ENCODE measurements at regions not wholly inside any gene's neighbourhood (a gene's known extent, or its start where the extent isn't known, plus 50 kb on each side); places are given as distances from the start of the nearest gene placed in this dataset.

- no peak overlapping the region for H3K4me3 ChIP-seq
- in situ Hi-C loops (cut with MboI; ENCODE audit: low pct_ligation_motif_present in 1 of 4, low pct_unique_long_range_greater_than_20kb in 1 of 4, low sequenced_read_pairs in 3 of 4) = no loop called here
- no peaks in the 10 kb centered on the region for H3K36me3 ChIP-seq
- no peak overlapping the region for H3K27ac ChIP-seq
- intact Hi-C loops (cut with DNase I; ENCODE audit: low total_unique reads) = no loop called here
- 75 to 82% methylated on average over 5 of the region's 5 CpGs for WGBS, 2 donors (ENCODE audit: low coverage in 1 of 2)
- H3K27me3 ChIP-seq = no peaks in the 10 kb centered on the region
- H3K9me3 ChIP-seq = no peaks in the 10 kb centered on the region
- no peaks in the 10 kb centered on the region for H3K4me1 ChIP-seq
- TF ChIP-seq POLR2A (IDR thresholded peaks at IDR 0.05) (no peak), POLR2AphosphoS5 (IDR thresholded peaks at IDR 0.05) (no peak), CTCF (IDR thresholded peaks at IDR 0.05) (no peak), EP300 (IDR thresholded peaks at IDR 0.05; ENCODE audit: low read depth) (no peak)
- DNase-seq = no peak
Measured at GRCh38 chr1:83762416-83762815, 236.5 kb downstream of the TTLL7 start.

GRCh38 chr1:83762039-83762365 lies 236.9 kb downstream of the TTLL7 start:
- no peaks in the 10 kb centered on the region for H3K9me3 ChIP-seq
- H3K27ac ChIP-seq = no peak overlapping the region
- intact Hi-C loops (cut with DNase I; ENCODE audit: low total_unique reads) = no loop called here
- no peaks in the 10 kb centered on the region for H3K36me3 ChIP-seq
- DNase-seq = no peak
- in situ Hi-C loops (cut with MboI; ENCODE audit: low pct_ligation_motif_present in 1 of 4, low pct_unique_long_range_greater_than_20kb in 1 of 4, low sequenced_read_pairs in 3 of 4) = no loop called here
- TF ChIP-seq EP300 (IDR thresholded peaks at IDR 0.05; ENCODE audit: low read depth) (no peak), CTCF (IDR thresholded peaks at IDR 0.05) (no peak), POLR2A (IDR thresholded peaks at IDR 0.05) (no peak), POLR2AphosphoS5 (IDR thresholded peaks at IDR 0.05) (no peak)
- H3K27me3 ChIP-seq = no peaks in the 10 kb centered on the region
- 71 to 73% methylated on average over 2 to 3 of the region's 3 CpGs for WGBS, 2 donors (ENCODE audit: low coverage in 1 of 2)
- no peaks in the 10 kb centered on the region for H3K4me1 ChIP-seq
- H3K4me3 ChIP-seq = no peak overlapping the region

GRCh38 chr1:83761167-83762038 lies 237.5 kb downstream of the TTLL7 start:
- TF ChIP-seq POLR2AphosphoS5 (IDR thresholded peaks at IDR 0.05) (no peak), CTCF (IDR thresholded peaks at IDR 0.05) (no peak), EP300 (IDR thresholded peaks at IDR 0.05; ENCODE audit: low read depth) (no peak), POLR2A (IDR thresholded peaks at IDR 0.05) (no peak)
- Histone ChIP-seq H3K36me3 (no peaks in the 10 kb centered on the region), H3K4me3 (no peak overlapping the region), H3K27ac (no peak overlapping the region), H3K27me3 (no peaks in the 10 kb centered on the region), H3K9me3 (no peaks in the 10 kb centered on the region), H3K4me1 (no peaks in the 10 kb centered on the region)
- WGBS, 2 donors (ENCODE audit: low coverage in 1 of 2) = 50 to 55% methylated on average over 3 to 8 of the region's 8 CpGs
- intact Hi-C loops (cut with DNase I; ENCODE audit: low total_unique reads) = no loop called here
- peak; percentile 9 for DNase-seq
- in situ Hi-C loops (cut with MboI; ENCODE audit: low pct_ligation_motif_present in 1 of 4, low pct_unique_long_range_greater_than_20kb in 1 of 4, low sequenced_read_pairs in 3 of 4) = no loop called here

- Histone ChIP-seq H3K4me1 (no peaks in the 10 kb centered on the region), H3K36me3 (no peaks in the 10 kb centered on the region), H3K27me3 (no peaks in the 10 kb centered on the region), H3K4me3 (no peak overlapping the region), H3K27ac (no peak overlapping the region), H3K9me3 (no peaks in the 10 kb centered on the region)
- DNase-seq = no peak
- in situ Hi-C loops (cut with MboI; ENCODE audit: low pct_ligation_motif_present in 1 of 4, low pct_unique_long_range_greater_than_20kb in 1 of 4, low sequenced_read_pairs in 3 of 4) (no loop called here), intact Hi-C loops (cut with DNase I; ENCODE audit: low total_unique reads) (no loop called here)
- 71 to 83% methylated on average over 5 to 6 of the region's 6 CpGs for WGBS, 2 donors (ENCODE audit: low coverage in 1 of 2)
- TF ChIP-seq POLR2AphosphoS5 (IDR thresholded peaks at IDR 0.05) (no peak), CTCF (IDR thresholded peaks at IDR 0.05) (no peak), POLR2A (IDR thresholded peaks at IDR 0.05) (no peak), EP300 (IDR thresholded peaks at IDR 0.05; ENCODE audit: low read depth) (no peak)
Measured at GRCh38 chr1:83760226-83761021, 238.5 kb downstream of the TTLL7 start.
